Fibroblast of lung (primary cell): ENCODE measurements at regions not wholly inside any gene's neighbourhood (a gene's known extent, or its start where the extent isn't known, plus 50 kb on each side); places are given as distances from the start of the nearest gene placed in this dataset.

Source experiments
- DNase-seq, 2 donors: peaks; one replicate each; pipeline versions ENCODE4 v3.0.0 to v3.0.0-alpha.2; 2010; ENCODE audit warnings: low read depth in 2 of 2
- H2AFZ ChIP-seq: 2 replicates; pipeline ENCODE4 v1.5.1; 2012; ENCODE audit warnings: low read length, control low read depth, inconsistent platforms
- H3K27ac ChIP-seq: 2 replicates; pipeline ENCODE4 v1.5.1; 2011; ENCODE audit warnings: low read length, control low read depth; ENCODE audit not compliant: insufficient read depth
- H3K27me3 ChIP-seq: 2 replicates; pipeline ENCODE4 v1.5.1; 2011; ENCODE audit warnings: mild to moderate bottlenecking, low read length; ENCODE audit not compliant: control insufficient read depth, insufficient read depth
- H3K36me3 ChIP-seq: 2 replicates; pipeline ENCODE4 v1.5.1; 2011; ENCODE audit warnings: low read length; ENCODE audit not compliant: control insufficient read depth, insufficient read depth
- H3K4me1 ChIP-seq: 2 replicates; pipeline ENCODE4 v1.5.1; 2011; ENCODE audit warnings: low read length; ENCODE audit not compliant: control insufficient read depth, insufficient read depth; ENCODE audit errors: extremely low read depth
- H3K4me2 ChIP-seq: 2 replicates; pipeline ENCODE4 v1.5.1; 2011; ENCODE audit warnings: low read length, control low read depth; ENCODE audit not compliant: insufficient read depth; ENCODE audit errors: extremely low read depth
- H3K4me3 ChIP-seq, 4 experiments: fragments of 200-600 bp in 1 of 4; sonication (generic) in 1 of 4; replicated peaks in 1 of 4; 2 replicates each; pipeline ENCODE4 v1.5.1; 2011 to 2016; ENCODE audit warnings: low read length in 4 of 4, low read depth in 3 of 4, mild to moderate bottlenecking in 3 of 4, control low read depth in 2 of 4, inconsistent platforms in 1 of 4, mixed read lengths in 1 of 4; ENCODE audit not compliant: insufficient read depth in 1 of 4; ENCODE audit errors: control extremely low read depth in 1 of 4
- H3K79me2 ChIP-seq: 2 replicates; pipeline ENCODE4 v1.5.1; 2012; ENCODE audit warnings: mild to moderate bottlenecking, low read length, inconsistent platforms; ENCODE audit not compliant: control insufficient read depth, insufficient read depth
- H3K9ac ChIP-seq: 2 replicates; pipeline ENCODE4 v1.5.1; 2011; ENCODE audit warnings: mild to moderate bottlenecking, low read length, control low read depth; ENCODE audit not compliant: insufficient read depth
- H3K9me3 ChIP-seq: 2 replicates; pipeline ENCODE4 v1.5.1; 2012; ENCODE audit warnings: low read depth, low read length; ENCODE audit not compliant: control insufficient read depth, insufficient read depth
- H4K20me1 ChIP-seq: 2 replicates; pipeline ENCODE4 v1.5.1; 2011; ENCODE audit warnings: low read length; ENCODE audit not compliant: control insufficient read depth, insufficient read depth; ENCODE audit errors: extremely low read depth
- EZH2 ChIP-seq: IDR thresholded peaks from 2 replicates; pipeline ENCODE4 v1.5.1; 2012; ENCODE audit warnings: low read length, control low read depth, mild to moderate bottlenecking; ENCODE audit errors: missing control alignments
- TF ChIP-seq, protein P1 (sequence below), 2 donors: IDR thresholded peaks in 1 of 2; conservative IDR thresholded peaks in 1 of 2; 1 replicate in 1 of 2; 2 replicates in 1 of 2; pipeline ENCODE4 v1.5.1; 2011 to 2012; ENCODE audit warnings: low read length in 2 of 2, control low read depth in 1 of 2, inconsistent platforms in 1 of 2, low read depth in 1 of 2, mild to moderate bottlenecking in 1 of 2

DNA sequence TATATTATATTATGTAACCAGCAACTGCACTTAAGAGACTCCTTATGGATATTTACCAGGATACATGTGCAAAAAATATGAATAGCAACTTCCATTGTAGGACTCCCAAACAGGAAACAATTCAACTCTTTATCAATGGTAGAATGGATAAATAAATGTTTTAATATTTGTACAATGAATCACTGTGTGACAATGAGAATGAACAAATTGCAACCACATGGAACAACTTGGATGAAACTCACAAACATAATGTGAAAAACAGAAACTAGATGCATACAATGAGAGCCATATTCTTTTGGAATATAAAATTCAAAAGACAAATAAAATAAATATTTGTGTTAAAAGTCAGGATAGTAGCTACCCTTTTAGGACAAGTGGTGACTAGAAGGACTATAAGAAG lies 1015.7 kb downstream of the TECRL start:
- H3K4me1 ChIP-seq: no peaks in the 10 kb centered on the region
- no peak for TF ChIP-seq EZH2
- H3K9ac ChIP-seq: no peak overlapping the region
- no peak overlapping the region for H2AFZ ChIP-seq
- no peaks in the 10 kb centered on the region for H3K36me3 ChIP-seq
- no peaks in the 10 kb centered on the region for H3K27me3 ChIP-seq
- no peaks in the 10 kb centered on the region for H4K20me1 ChIP-seq
- no peaks in the 10 kb centered on the region for H3K9me3 ChIP-seq
- no peaks in the 10 kb centered on the region for H3K79me2 ChIP-seq
- H3K27ac ChIP-seq: no peak overlapping the region
- no peak overlapping the region for H3K4me3 ChIP-seq
- H3K4me2 ChIP-seq: no peak overlapping the region
- no peak for DNase-seq

DNA sequence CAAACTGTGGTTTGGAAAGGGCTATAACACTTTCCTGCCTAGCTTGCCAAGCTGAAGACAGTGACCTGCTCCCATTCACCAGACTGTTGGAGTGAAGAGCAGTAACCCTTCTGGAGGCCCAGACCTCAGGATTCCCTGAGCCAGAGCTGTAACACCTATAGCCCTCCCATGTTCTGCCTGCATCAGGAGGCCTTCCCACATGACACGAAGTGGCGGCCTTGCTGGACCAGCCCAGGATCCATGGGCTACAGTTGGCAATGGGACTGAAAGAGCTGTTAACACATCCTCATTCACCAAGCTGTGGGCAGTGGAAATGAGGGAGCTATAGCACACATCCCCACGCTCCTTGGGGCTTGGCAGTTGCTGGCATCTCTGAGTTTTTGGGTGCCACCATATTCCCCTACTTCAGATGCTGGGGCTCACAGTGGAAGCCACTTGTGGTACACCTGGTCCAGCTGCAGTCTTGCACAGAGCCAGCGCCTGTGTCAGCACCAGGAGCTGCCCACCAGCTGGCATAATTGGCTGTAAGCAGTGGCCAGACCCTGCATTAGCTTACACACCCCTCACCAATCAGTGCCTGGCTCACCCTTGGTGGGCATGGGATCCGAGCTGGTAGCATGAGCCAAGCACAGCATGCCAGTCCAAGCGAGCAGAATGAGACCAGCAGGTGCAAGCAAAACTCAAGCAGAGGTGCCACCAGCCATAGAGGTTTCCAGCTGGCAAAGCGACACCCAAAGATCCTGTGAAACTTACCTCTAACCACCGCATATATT lies 1029.3 kb downstream of the TECRL start:
- H3K9me3 ChIP-seq: no peaks in the 10 kb centered on the region
- no peak overlapping the region for H2AFZ ChIP-seq
- H3K36me3 ChIP-seq: no peaks in the 10 kb centered on the region
- H3K9ac ChIP-seq: no peak overlapping the region
- no peaks in the 10 kb centered on the region for H4K20me1 ChIP-seq
- H3K4me1 ChIP-seq: no peaks in the 10 kb centered on the region
- H3K27me3 ChIP-seq: no peaks in the 10 kb centered on the region
- H3K4me3 ChIP-seq: no peak overlapping the region
- TF ChIP-seq, protein P1, sequence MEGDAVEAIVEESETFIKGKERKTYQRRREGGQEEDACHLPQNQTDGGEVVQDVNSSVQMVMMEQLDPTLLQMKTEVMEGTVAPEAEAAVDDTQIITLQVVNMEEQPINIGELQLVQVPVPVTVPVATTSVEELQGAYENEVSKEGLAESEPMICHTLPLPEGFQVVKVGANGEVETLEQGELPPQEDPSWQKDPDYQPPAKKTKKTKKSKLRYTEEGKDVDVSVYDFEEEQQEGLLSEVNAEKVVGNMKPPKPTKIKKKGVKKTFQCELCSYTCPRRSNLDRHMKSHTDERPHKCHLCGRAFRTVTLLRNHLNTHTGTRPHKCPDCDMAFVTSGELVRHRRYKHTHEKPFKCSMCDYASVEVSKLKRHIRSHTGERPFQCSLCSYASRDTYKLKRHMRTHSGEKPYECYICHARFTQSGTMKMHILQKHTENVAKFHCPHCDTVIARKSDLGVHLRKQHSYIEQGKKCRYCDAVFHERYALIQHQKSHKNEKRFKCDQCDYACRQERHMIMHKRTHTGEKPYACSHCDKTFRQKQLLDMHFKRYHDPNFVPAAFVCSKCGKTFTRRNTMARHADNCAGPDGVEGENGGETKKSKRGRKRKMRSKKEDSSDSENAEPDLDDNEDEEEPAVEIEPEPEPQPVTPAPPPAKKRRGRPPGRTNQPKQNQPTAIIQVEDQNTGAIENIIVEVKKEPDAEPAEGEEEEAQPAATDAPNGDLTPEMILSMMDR (conservative IDR thresholded peaks at IDR 0.05 in 1 of 2, IDR thresholded peaks at IDR 0.05 in 1 of 2; ENCODE audit: low read depth in 1 of 2, low read length in 2 of 2): no peak
- no peak for TF ChIP-seq EZH2
- H3K4me2 ChIP-seq: no peak overlapping the region
- no peak overlapping the region for H3K27ac ChIP-seq
- H3K79me2 ChIP-seq: no peaks in the 10 kb centered on the region
- no peak for DNase-seq

DNA sequence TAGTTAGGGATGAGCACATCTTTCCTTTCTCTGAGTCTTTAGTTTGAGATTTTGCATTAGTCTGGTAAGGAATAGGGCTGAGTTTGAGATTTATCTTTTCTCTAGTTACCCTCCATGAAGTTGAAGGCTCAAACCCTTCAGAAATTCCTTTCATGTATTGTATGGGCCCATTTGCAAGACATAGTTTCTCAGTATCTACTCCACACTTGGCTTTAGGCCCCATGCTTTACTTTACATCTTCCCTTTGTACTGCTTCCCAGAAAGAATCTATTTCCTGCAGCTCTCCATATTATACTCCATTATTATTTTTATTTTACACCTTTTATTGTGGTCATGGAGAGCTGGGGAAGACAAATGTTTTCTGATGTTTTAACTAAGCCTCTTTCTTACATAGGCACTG lies 1038.2 kb downstream of the TECRL start:
- H2AFZ ChIP-seq: no peak overlapping the region
- no peaks in the 10 kb centered on the region for H3K36me3 ChIP-seq
- TF ChIP-seq EZH2: no peak
- TF ChIP-seq, protein P1 (conservative IDR thresholded peaks at IDR 0.05 in 1 of 2, IDR thresholded peaks at IDR 0.05 in 1 of 2; ENCODE audit: low read depth in 1 of 2, low read length in 2 of 2): no peak
- no peaks in the 10 kb centered on the region for H3K9me3 ChIP-seq
- no peak overlapping the region for H3K27ac ChIP-seq
- H3K79me2 ChIP-seq: no peaks in the 10 kb centered on the region
- H3K4me3 ChIP-seq: no peak overlapping the region
- H3K4me2 ChIP-seq: no peak overlapping the region
- H3K9ac ChIP-seq: no peak overlapping the region
- DNase-seq: no peak
- H3K27me3 ChIP-seq: no peaks in the 10 kb centered on the region
- H4K20me1 ChIP-seq: no peaks in the 10 kb centered on the region
- no peaks in the 10 kb centered on the region for H3K4me1 ChIP-seq
